ENCODE measurements at regions not wholly inside any gene's neighbourhood (a gene's known extent, or its start where the extent isn't known, plus 50 kb on each side); places are given as distances from the start of the nearest gene placed in this dataset.

- TF ChIP-seq CTCF (conservative IDR thresholded peaks at IDR 0.05; ENCODE audit: low read length) (no peak), EZH2phosphoT487 (IDR thresholded peaks at IDR 0.05; ENCODE audit: borderline replicate concordance) (no peak)
- H3K9me2 ChIP-seq (replicated peaks; ENCODE audit: low read depth, low read length), result no peaks in the 10 kb centered on the region
- H3K9me3 ChIP-seq (ENCODE audit: insufficient read depth, low read depth, low read length), result no peaks in the 10 kb centered on the region
- H3K4me3 ChIP-seq (ENCODE audit: low read length, poor library complexity, severe bottlenecking), result no peak overlapping the region
- H3K9ac ChIP-seq (ENCODE audit: low read depth, low read length, poor library complexity, severe bottlenecking), result no peak overlapping the region
- no peaks in the 10 kb centered on the region for H3K4me1 ChIP-seq (ENCODE audit: insufficient read depth, low read length, poor library complexity, severe bottlenecking)
- no peaks in the 10 kb centered on the region for H4K20me1 ChIP-seq (ENCODE audit: insufficient read depth, low read length, poor library complexity, severe bottlenecking)
- no peaks in the 10 kb centered on the region for H3K36me3 ChIP-seq (ENCODE audit: insufficient read depth, low read length)
- no peaks in the 10 kb centered on the region for H3K27me3 ChIP-seq (ENCODE audit: insufficient read depth, low read length, poor library complexity, severe bottlenecking)
- H3K4me2 ChIP-seq (ENCODE audit: low read depth, low read length, poor library complexity, severe bottlenecking), result no peak overlapping the region
- no peaks in the 10 kb centered on the region for H3F3A ChIP-seq (ENCODE audit: low read depth)
- no peak overlapping the region for H2AFZ ChIP-seq (ENCODE audit: low read length)
- H3K79me2 ChIP-seq (ENCODE audit: insufficient read depth, low read length), result no peaks in the 10 kb centered on the region
These were observed 190.3 kb upstream of the GRM3 start for GRCh38 chr7:86453454-86453853.

GRCh38 chr7:86448856-86449255 is 194.9 kb upstream of the GRM3 start:
- Histone ChIP-seq H3K27me3 (ENCODE audit: insufficient read depth, low read length, poor library complexity, severe bottlenecking) (no peaks in the 10 kb centered on the region), H3K36me3 (ENCODE audit: insufficient read depth, low read length) (no peaks in the 10 kb centered on the region), H4K20me1 (ENCODE audit: insufficient read depth, low read length, poor library complexity, severe bottlenecking) (no peaks in the 10 kb centered on the region), H3K9me3 (ENCODE audit: insufficient read depth, low read depth, low read length) (no peaks in the 10 kb centered on the region), H3K4me2 (ENCODE audit: low read depth, low read length, poor library complexity, severe bottlenecking) (no peak overlapping the region), H3K9ac (ENCODE audit: low read depth, low read length, poor library complexity, severe bottlenecking) (no peak overlapping the region), H3K9me2 (replicated peaks; ENCODE audit: low read depth, low read length) (no peaks in the 10 kb centered on the region), H3K4me1 (ENCODE audit: insufficient read depth, low read length, poor library complexity, severe bottlenecking) (no peaks in the 10 kb centered on the region), H3F3A (ENCODE audit: low read depth) (no peaks in the 10 kb centered on the region), H3K79me2 (ENCODE audit: insufficient read depth, low read length) (no peaks in the 10 kb centered on the region), H2AFZ (ENCODE audit: low read length) (no peak overlapping the region), H3K4me3 (ENCODE audit: low read length, poor library complexity, severe bottlenecking) (no peak overlapping the region)
- TF ChIP-seq EZH2phosphoT487 (IDR thresholded peaks at IDR 0.05; ENCODE audit: borderline replicate concordance), result no peak
- no peak for TF ChIP-seq CTCF (conservative IDR thresholded peaks at IDR 0.05; ENCODE audit: low read length)

- Histone ChIP-seq H3K4me1 (ENCODE audit: insufficient read depth, low read length, poor library complexity, severe bottlenecking) (no peaks in the 10 kb centered on the region), H3K79me2 (ENCODE audit: insufficient read depth, low read length) (no peaks in the 10 kb centered on the region), H3K27me3 (ENCODE audit: insufficient read depth, low read length, poor library complexity, severe bottlenecking) (no peaks in the 10 kb centered on the region), H3K9ac (ENCODE audit: low read depth, low read length, poor library complexity, severe bottlenecking) (no peak overlapping the region), H3K9me3 (ENCODE audit: insufficient read depth, low read depth, low read length) (no peaks in the 10 kb centered on the region), H3K4me2 (ENCODE audit: low read depth, low read length, poor library complexity, severe bottlenecking) (no peak overlapping the region), H3K9me2 (replicated peaks; ENCODE audit: low read depth, low read length) (no peaks in the 10 kb centered on the region), H3K4me3 (ENCODE audit: low read length, poor library complexity, severe bottlenecking) (no peak overlapping the region), H3F3A (ENCODE audit: low read depth) (no peaks in the 10 kb centered on the region), H3K36me3 (ENCODE audit: insufficient read depth, low read length) (no peaks in the 10 kb centered on the region), H4K20me1 (ENCODE audit: insufficient read depth, low read length, poor library complexity, severe bottlenecking) (no peaks in the 10 kb centered on the region), H2AFZ (ENCODE audit: low read length) (no peak overlapping the region)
- TF ChIP-seq CTCF (conservative IDR thresholded peaks at IDR 0.05; ENCODE audit: low read length), result no peak
- no peak for TF ChIP-seq EZH2phosphoT487 (IDR thresholded peaks at IDR 0.05; ENCODE audit: borderline replicate concordance)
These were observed 198.4 kb upstream of the GRM3 start for GRCh38 chr7:86445285-86445684.

Data from Loucy (cell line).